HG02981 (cell line): ENCODE measurements at regions not wholly inside any gene's neighbourhood (a gene's known extent, or its start where the extent isn't known, plus 50 kb on each side); places are given as distances from the start of the nearest gene placed in this dataset.
"Not testable (repeated sequence)": the region's sequence is repeated elsewhere in the genome, so short reads cannot be mapped to it uniquely, and the experiment has no call there.

Experiments
- ATAC-seq: cut with Tn5 transposase; IDR thresholded peaks from one replicate; pipeline ENCODE4 v1.9.1; 2021; ENCODE audit warnings: mild to moderate bottlenecking, moderate library complexity; ENCODE audit not compliant: unreplicated experiment

- no peak for ATAC-seq
Measured at GRCh38 chr20:57818418-57819181, 108.8 kb upstream of the PMEPA1 start.

DNA sequence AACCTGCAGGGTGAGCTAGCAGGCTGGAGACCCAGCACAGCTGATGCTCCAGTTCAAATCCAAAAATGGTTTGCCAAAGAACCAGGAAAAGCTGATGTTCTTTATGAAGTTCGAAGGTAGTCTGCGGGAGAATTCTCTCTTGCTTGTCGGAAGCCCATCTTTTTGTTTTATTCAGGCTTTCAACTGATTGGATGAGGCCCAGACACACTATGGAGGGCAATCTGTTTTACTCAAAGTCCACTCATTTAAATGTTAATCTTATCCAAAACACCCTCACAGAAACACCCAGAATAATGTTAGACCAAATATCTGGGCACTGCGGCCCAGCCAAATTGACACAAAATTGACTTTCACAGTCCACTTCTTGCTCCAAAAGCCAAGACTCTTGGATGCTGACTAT lies 105.6 kb upstream of the PMEPA1 start:
- no peak for ATAC-seq

DNA sequence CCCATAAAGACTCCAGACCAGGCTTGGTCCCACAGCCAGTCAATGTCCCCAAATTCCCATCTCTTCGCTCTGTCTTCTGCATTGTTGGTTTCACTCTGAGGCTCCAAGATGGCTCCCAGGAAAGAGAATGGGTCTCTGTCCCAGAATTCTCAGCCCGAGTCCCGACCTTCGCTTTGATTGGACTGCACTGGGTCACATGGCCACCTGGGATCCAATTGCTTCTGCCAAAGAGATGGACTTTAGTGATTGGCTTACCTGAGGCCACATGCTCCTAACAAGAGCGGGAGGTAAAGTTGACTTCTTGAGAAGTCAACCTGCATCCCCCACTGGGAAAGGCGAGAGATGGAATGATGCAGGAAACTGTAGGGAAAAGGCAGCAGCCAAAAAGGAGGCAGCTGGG lies 104.7 kb upstream of the PMEPA1 start:
- ATAC-seq: no peak

DNA sequence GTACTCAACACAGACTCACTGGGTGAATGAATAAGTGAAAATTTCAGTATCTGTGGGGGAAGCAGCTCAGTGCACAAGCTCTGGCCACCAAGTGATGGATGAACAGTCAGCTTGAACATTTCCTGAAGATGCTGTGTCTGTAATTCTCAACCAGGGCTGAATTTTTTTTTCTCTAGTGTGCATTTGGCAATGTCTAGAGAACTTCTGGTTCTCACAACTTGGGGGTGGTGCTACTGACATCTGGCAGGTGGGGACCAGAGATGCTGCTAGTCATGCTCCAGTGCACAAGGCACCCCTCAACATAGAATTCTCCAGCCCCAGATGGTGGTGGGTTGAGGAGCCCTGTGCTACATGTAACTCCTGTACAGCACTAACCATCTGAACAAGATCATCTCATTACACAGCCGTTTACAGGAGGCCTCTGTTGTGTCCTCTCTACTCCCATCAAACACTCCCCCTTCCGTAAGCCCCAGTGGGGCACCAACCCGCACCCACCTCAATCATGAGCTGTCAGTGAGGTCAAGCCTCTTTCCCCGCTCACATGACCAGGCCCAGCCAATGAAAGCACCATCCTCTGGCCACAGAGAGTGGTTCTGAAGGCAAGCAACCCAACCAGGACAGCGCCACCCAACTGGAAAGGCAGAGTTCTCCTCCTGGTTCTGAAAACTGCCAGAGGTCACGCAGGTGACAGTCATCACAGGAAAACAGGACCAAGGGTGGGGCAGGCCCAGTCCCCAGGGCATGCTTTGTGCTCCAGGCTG lies 103.9 kb upstream of the PMEPA1 start:
- no peak for ATAC-seq

- ATAC-seq: not testable (repeated sequence)
Measured at GRCh38 chr20:57812632-57813031, 102.8 kb upstream of the PMEPA1 start.

GRCh38 chr20:57811374-57812020 lies 101.7 kb upstream of the PMEPA1 start:
- ATAC-seq: no peak

GRCh38 chr20:57810511-57811373 lies 100.9 kb upstream of the PMEPA1 start:
- ATAC-seq: no peak

GRCh38 chr20:57809661-57810172 lies 99.9 kb upstream of the PMEPA1 start:
- no peak for ATAC-seq

DNA sequence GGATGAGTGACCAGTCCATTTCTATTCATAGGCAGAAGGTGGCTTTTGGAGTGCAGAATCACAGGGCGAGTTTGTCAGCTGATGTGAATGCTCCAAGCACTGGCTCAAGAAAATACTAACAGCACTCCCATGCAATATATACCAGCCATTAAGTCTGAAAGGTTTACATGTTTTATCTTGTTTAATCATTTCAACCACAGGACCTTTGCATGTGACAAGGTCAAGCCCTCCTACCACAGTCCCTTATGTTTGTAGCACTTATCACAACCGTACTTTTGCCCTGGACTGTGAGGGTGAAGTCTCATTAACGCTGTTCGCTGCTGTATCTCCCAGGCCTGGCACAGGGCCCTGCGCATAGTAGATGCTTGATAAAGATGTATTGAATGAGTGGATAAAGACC lies 99.3 kb upstream of the PMEPA1 start:
- no peak for ATAC-seq

DNA sequence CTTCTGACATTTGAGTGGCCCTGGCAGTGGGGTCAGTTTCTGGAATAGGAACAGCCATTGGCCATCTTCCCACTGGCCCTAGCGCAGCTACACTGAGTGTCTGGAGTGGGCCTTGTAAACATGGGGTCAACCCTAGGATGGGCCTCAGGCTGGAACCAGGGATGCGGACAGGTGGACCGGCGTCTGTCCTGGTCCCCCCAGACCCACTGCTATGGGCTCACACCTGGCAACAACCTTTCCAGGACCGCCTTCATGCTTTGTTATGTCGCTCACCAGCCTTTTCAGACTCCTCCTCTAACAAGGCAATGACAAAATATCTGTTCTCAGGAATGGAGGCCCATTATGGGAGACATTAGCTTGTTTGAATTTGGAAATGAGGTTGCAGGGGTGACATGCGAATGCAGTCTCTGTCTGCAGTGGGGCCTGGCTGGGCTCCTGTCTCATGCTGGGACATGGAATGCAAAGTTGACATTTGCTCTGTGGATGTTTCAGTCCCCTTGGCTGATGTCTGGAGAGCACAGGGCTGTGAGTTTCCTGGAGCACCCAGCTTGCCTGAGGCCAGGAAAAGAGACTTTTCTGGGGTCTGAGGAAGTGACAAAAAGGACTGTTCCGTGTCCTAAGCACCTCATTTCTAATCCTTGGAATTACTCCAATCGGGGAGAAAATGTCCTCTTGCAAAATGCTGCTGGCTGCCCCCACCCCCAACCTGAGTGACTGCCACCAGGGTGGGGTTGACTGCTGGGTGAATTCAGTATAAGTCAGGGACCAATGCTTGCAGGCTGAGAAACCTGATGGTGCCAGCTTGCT lies 98.7 kb upstream of the PMEPA1 start:
- no peak for ATAC-seq

DNA sequence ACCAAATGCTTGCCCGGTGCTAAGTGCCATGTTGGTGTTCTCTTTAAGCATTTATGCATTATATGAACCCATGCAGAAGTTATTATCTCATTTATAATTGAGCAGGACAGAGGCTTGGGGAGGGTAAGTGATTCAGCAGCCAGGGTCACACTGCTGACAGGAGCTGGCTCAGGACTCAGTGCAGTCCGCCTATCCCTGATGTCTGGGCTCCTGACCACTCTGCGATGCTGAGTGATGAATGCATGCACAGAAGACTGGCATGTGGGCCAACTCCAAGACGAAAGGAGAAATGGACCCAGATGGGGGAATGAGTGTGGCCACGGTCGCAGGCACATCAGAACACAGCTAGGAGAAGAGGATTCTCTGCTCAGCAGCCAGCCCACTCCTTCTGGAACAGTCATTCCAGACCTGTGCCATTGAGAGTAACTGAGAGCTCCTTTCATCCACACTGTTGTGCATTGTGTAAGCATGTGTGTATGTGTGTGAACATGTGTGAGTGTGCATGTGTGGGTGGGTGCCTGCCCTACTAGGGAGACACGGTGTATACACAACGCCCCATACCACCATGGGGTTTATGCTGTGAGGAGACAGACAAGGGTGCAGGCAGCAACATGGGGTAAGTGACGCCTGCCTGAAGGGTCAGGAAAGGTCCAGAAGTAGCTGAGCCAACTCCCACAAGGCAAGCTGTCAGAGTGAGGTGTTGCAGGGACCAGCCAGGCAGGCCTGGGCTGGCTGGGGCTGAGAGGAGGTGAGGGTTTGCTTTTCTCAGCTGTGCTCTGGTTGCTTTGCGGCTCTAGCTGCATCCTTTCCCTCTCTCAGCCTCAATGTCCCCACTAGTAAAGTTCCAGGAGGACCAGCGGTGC lies 97.8 kb upstream of the PMEPA1 start:
- no peak for ATAC-seq

GRCh38 chr20:57806975-57807374 lies 97.2 kb upstream of the PMEPA1 start:
- no peak for ATAC-seq

DNA sequence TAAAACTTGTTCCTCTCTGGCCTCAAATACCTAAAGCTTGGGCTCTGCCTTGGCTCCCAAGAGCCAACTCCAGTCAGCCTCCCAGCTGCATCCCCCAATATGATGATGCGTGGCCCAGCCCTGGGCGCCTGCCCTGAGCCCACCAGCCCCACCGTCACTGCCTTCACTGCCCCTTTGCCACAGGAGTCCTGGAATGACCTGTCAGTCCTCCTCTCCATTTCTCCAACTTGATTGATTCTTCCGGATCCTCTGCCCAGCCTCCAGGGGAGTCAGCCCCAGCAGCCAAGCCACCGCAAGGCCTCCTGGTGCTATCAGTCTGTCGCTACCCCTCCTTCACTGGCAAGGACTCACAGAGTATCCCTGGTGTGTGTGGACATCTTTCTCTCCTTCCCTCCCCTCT lies 96.7 kb upstream of the PMEPA1 start:
- ATAC-seq: no peak

DNA sequence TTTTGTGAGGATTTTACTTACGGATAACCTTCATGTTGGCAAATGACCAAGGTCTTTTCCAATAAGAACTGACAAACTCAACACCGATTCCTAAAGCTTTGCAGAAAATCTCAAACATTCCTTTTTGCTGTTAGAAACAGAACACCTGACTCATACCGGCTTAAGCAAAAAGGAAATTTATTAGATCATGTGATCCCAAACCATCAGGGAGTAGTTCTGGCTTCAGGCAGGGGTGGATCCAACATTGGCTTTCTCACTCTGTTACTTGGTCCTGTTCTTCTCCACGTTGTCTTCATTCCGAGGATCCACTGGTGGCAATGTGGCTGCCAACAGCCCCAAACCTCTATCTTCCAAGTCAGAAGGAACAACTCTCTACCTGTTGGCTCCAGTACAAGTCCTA lies 95.9 kb upstream of the PMEPA1 start:
- ATAC-seq: no peak

DNA sequence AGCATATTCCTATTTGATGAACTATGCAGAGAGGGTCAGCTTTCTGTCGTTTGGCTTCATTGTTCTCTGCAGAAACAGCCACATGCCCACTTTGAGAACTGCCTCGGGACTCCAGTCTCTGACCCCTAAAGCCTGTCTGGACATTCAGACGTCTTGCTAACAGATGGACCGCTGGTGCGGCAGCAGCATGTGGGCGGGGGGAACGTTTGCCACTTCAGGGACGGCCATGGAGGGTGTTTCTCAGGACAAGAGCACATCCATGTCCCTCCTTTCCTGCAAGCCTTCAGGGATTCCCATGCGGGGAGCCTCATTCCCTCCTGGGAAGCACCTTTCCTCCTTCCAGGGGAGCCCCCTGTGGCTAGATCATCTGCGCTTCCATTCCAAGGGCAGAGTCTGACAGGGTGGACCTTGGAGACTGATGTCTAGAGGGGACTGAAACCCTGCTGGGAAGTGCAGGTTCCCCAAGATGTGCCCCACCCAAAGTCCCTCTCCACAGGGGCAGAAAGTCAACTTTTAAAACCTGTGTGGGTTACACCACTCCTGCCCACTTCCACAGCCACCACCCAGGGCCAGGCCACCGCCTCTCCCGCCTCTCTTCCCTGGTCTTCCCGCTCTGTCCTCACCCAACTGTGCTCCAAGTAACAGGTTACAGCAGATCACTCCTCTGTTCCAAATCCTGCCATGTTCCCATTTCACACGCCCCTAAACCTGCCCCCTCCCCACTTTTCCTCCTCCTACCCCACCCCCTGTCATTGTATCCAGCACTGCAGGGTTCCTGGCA lies 94.8 kb upstream of the PMEPA1 start:
- ATAC-seq: no peak

GRCh38 chr20:57803508-57804005 lies 93.7 kb upstream of the PMEPA1 start:
- no peak for ATAC-seq

DNA sequence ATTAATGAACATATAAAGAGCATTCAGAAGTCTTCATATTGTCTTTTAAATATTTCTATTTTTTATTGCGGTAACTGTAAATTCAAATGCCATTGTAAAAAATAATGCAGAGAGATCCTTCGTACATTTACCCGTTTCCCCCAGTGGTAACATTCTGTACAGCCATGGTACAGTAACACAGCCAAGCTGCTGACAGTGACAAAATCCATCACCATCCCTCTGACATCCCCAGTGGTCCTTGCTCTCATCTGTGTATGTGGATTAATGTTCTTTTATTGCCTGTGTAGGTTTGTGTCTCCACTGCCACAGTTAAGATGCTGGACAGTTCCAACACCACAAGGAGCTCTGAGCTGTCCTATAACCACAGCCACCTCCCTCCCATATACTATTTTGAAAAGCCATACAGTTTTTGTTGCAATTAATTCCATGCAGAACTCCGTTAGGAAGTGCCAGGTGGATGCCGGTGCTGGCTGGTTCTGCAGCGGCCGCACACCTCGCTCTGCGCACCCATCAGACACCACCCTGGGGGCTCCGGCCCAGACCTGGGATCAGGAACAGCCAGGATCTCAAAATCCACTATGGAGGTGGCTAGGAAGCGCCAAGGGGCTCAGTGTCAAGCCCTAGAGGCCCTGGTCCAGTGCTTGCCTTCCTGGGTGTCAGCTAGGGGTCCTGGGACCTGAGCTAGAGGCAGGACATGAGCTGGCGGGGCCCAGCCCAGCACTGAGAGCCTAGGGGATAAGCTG lies 93.1 kb upstream of the PMEPA1 start:
- no peak for ATAC-seq
